CD4-positive, CD25-positive, alpha-beta regulatory T cell (primary cell): ENCODE measurements at regions not wholly inside any gene's neighbourhood (a gene's known extent, or its start where the extent isn't known, plus 50 kb on each side); places are given as distances from the start of the nearest gene placed in this dataset.

Experiments
- ATAC-seq, 2 donors: fragments of 150-1000 bp; cut with Tn5 transposase; one replicate each; pipeline ENCODE4 v1.10.0; 2021; ENCODE audit warnings: low read depth in 2 of 2, moderate number of reproducible peaks in 2 of 2, moderate library complexity in 1 of 2
- DNase-seq, 3 donors: peaks; one replicate each; pipeline versions ENCODE4 v3.0.0 to v3.0.0-alpha.2; 2012 to 2022; ENCODE audit warnings: mixed read lengths in 1 of 3
- H3K27ac ChIP-seq: one replicate; pipeline ENCODE4 v1.7.0; 2013; ENCODE audit warnings: mild to moderate bottlenecking, low read length; ENCODE audit not compliant: insufficient read depth, poor library complexity, severe bottlenecking
- H3K27me3 ChIP-seq: one replicate; pipeline ENCODE4 v1.7.0; 2013; ENCODE audit warnings: low read length; ENCODE audit not compliant: control insufficient read depth, insufficient read depth
- H3K36me3 ChIP-seq: one replicate; pipeline ENCODE4 v1.7.0; 2013; ENCODE audit warnings: mild to moderate bottlenecking, low read length, moderate library complexity; ENCODE audit not compliant: control insufficient read depth, insufficient read depth
- H3K4me1 ChIP-seq: 2 replicates; pipeline ENCODE4 v1.7.0; 2013; ENCODE audit warnings: mild to moderate bottlenecking, low read length; ENCODE audit not compliant: insufficient read depth, control insufficient read depth, poor library complexity, severe bottlenecking
- H3K4me3 ChIP-seq: one replicate; pipeline ENCODE4 v1.7.0; 2013; ENCODE audit warnings: low read depth, mild to moderate bottlenecking, low read length, moderate library complexity
- H3K9me3 ChIP-seq, 2 experiments: 1 replicate in 1 of 2; 2 replicates in 1 of 2; pipeline ENCODE4 v1.7.0; 2013; ENCODE audit warnings: low read length in 2 of 2, mild to moderate bottlenecking in 1 of 2, moderate library complexity in 1 of 2; ENCODE audit not compliant: control insufficient read depth in 2 of 2
- H3K27ac Mint-ChIP-seq, 3 donors: one replicate each; pipeline ENCODE4 v1.8.0; 2020 to 2022; ENCODE audit warnings: mild to moderate bottlenecking in 3 of 3, mixed read lengths in 3 of 3, moderate library complexity in 2 of 3
- H3K27me3 Mint-ChIP-seq: one replicate; pipeline ENCODE4 v1.8.0; 2022; ENCODE audit warnings: mild to moderate bottlenecking, mixed read lengths
- H3K36me3 Mint-ChIP-seq: one replicate; pipeline ENCODE4 v1.8.0; 2020; ENCODE audit warnings: mixed read lengths
- H3K4me1 Mint-ChIP-seq, 4 donors: one replicate each; pipeline ENCODE4 v1.8.0; 2020 to 2022; ENCODE audit warnings: mixed read lengths in 4 of 4, mild to moderate bottlenecking in 1 of 4
- H3K4me3 Mint-ChIP-seq, 4 donors: one replicate each; pipeline ENCODE4 v1.8.0; 2020 to 2022; ENCODE audit warnings: mild to moderate bottlenecking in 4 of 4, mixed read lengths in 4 of 4, moderate library complexity in 3 of 4
- H3K9me3 Mint-ChIP-seq, 7 donors: one replicate each; pipeline ENCODE4 v1.8.0; 2020 to 2022; ENCODE audit warnings: mixed read lengths in 7 of 7, mild to moderate bottlenecking in 3 of 7, moderate library complexity in 2 of 7

GRCh38 chr3:20861454-20861853, 675.4 kb upstream of the SGO1 start:
- Histone ChIP-seq H3K4me1 (no peaks in the 10 kb centered on the region), H3K9me3 (peaks cover 3 to 7% of the 10 kb centered on the region in 2 experiments), H3K4me3 (no peak overlapping the region), H3K27me3 (no peaks in the 10 kb centered on the region), H3K27ac (no peak overlapping the region), H3K36me3 (no peaks in the 10 kb centered on the region)
- H3K27ac Mint-ChIP-seq: no peak overlapping the region
- no peak overlapping the region for H3K4me3 Mint-ChIP-seq
- H3K27me3 Mint-ChIP-seq: no peaks in the 10 kb centered on the region
- no peaks in the 10 kb centered on the region for H3K4me1 Mint-ChIP-seq
- DNase-seq (no peak), ATAC-seq (no peak)
- H3K36me3 Mint-ChIP-seq: no peaks in the 10 kb centered on the region
- peaks cover 1 to 27% (median 14%) of the 10 kb centered on the region in 7 donors for H3K9me3 Mint-ChIP-seq

GRCh38 chr3:20857636-20858035, 671.6 kb upstream of the SGO1 start:
- Mint-ChIP-seq H3K36me3 (no peaks in the 10 kb centered on the region), H3K4me1 (no peaks in the 10 kb centered on the region), H3K9me3 (peaks cover 0 to 16% (median 4%) of the 10 kb centered on the region in 7 donors), H3K27me3 (no peaks in the 10 kb centered on the region), H3K4me3 (no peak overlapping the region), H3K27ac (no peak overlapping the region)
- no peaks in the 10 kb centered on the region for H3K36me3 ChIP-seq
- no peak for DNase-seq
- ATAC-seq: no peak
- no peaks in the 10 kb centered on the region for H3K4me1 ChIP-seq
- H3K4me3 ChIP-seq: no peak overlapping the region
- no peak overlapping the region for H3K27ac ChIP-seq
- peaks cover 0 to 3% of the 10 kb centered on the region in 2 experiments for H3K9me3 ChIP-seq
- no peaks in the 10 kb centered on the region for H3K27me3 ChIP-seq

- H3K27me3 ChIP-seq: no peaks in the 10 kb centered on the region
- Mint-ChIP-seq H3K27ac (no peak overlapping the region), H3K27me3 (no peaks in the 10 kb centered on the region), H3K36me3 (no peaks in the 10 kb centered on the region), H3K9me3 (peaks cover 0 to 7% (median 5%) of the 10 kb centered on the region in 7 donors), H3K4me1 (no peaks in the 10 kb centered on the region), H3K4me3 (no peak overlapping the region)
- no peaks in the 10 kb centered on the region for H3K4me1 ChIP-seq
- H3K9me3 ChIP-seq: no peaks in the 10 kb centered on the region
- H3K36me3 ChIP-seq: no peaks in the 10 kb centered on the region
- no peak overlapping the region for H3K4me3 ChIP-seq
- no peak overlapping the region for H3K27ac ChIP-seq
- DNase-seq: no peak
- no peak for ATAC-seq
Observed at GRCh38 chr3:20853890-20854289, 667.9 kb upstream of the SGO1 start.

- no peaks in the 10 kb centered on the region for H3K36me3 ChIP-seq
- Mint-ChIP-seq H3K27me3 (no peaks in the 10 kb centered on the region), H3K9me3 (peaks cover 2 to 6% (median 2%) of the 10 kb centered on the region in 7 donors), H3K4me1 (no peaks in the 10 kb centered on the region), H3K36me3 (no peaks in the 10 kb centered on the region), H3K4me3 (no peak overlapping the region), H3K27ac (no peak overlapping the region)
- no peaks in the 10 kb centered on the region for H3K4me1 ChIP-seq
- no peak overlapping the region for H3K27ac ChIP-seq
- no peak for ATAC-seq
- no peaks in the 10 kb centered on the region for H3K9me3 ChIP-seq
- DNase-seq: no peak
- no peak overlapping the region for H3K4me3 ChIP-seq
- H3K27me3 ChIP-seq: no peaks in the 10 kb centered on the region
Observed at GRCh38 chr3:20852712-20853111, 666.7 kb upstream of the SGO1 start.

GRCh38 chr3:20849975-20850374, 664.0 kb upstream of the SGO1 start:
- Mint-ChIP-seq H3K9me3 (peaks cover 0 to 8% (median 4%) of the 10 kb centered on the region in 7 donors), H3K4me1 (no peaks in the 10 kb centered on the region), H3K36me3 (no peaks in the 10 kb centered on the region), H3K4me3 (no peak overlapping the region), H3K27ac (no peak overlapping the region), H3K27me3 (no peaks in the 10 kb centered on the region)
- ATAC-seq (no peak), DNase-seq (no peak)
- Histone ChIP-seq H3K9me3 (no peaks in the 10 kb centered on the region), H3K27ac (no peak overlapping the region), H3K36me3 (no peaks in the 10 kb centered on the region), H3K4me3 (no peak overlapping the region), H3K4me1 (no peaks in the 10 kb centered on the region), H3K27me3 (no peaks in the 10 kb centered on the region)

GRCh38 chr3:20846832-20847231, 660.8 kb upstream of the SGO1 start:
- H3K4me1 ChIP-seq: no peaks in the 10 kb centered on the region
- H3K27me3 Mint-ChIP-seq: no peaks in the 10 kb centered on the region
- H3K4me3 Mint-ChIP-seq: no peak overlapping the region
- ATAC-seq: no peak
- H3K9me3 Mint-ChIP-seq: peaks cover 2 to 13% (median 6%) of the 10 kb centered on the region in 7 donors
- no peak overlapping the region for H3K27ac ChIP-seq
- H3K36me3 Mint-ChIP-seq: no peaks in the 10 kb centered on the region
- no peak overlapping the region for H3K4me3 ChIP-seq
- DNase-seq: no peak
- no peaks in the 10 kb centered on the region for H3K27me3 ChIP-seq
- H3K36me3 ChIP-seq: no peaks in the 10 kb centered on the region
- no peak overlapping the region for H3K27ac Mint-ChIP-seq
- H3K4me1 Mint-ChIP-seq: no peaks in the 10 kb centered on the region
- no peaks in the 10 kb centered on the region for H3K9me3 ChIP-seq

GRCh38 chr3:20846066-20846465, 660.1 kb upstream of the SGO1 start:
- Mint-ChIP-seq H3K36me3 (no peaks in the 10 kb centered on the region), H3K27ac (no peak overlapping the region), H3K27me3 (no peaks in the 10 kb centered on the region), H3K4me1 (no peaks in the 10 kb centered on the region), H3K9me3 (peaks cover 2 to 14% (median 7%) of the 10 kb centered on the region in 7 donors), H3K4me3 (no peak overlapping the region)
- Histone ChIP-seq H3K27ac (no peak overlapping the region), H3K4me3 (no peak overlapping the region), H3K27me3 (no peaks in the 10 kb centered on the region), H3K4me1 (no peaks in the 10 kb centered on the region), H3K36me3 (no peaks in the 10 kb centered on the region), H3K9me3 (no peaks in the 10 kb centered on the region)
- DNase-seq: no peak
- no peak for ATAC-seq

- peaks cover under 1 to 13% (median 7%) of the 10 kb centered on the region in 7 donors for H3K9me3 Mint-ChIP-seq
- Histone ChIP-seq H3K36me3 (no peaks in the 10 kb centered on the region), H3K27ac (no peak overlapping the region), H3K27me3 (no peaks in the 10 kb centered on the region), H3K9me3 (no peaks in the 10 kb centered on the region), H3K4me3 (no peak overlapping the region), H3K4me1 (no peaks in the 10 kb centered on the region)
- H3K4me3 Mint-ChIP-seq: no peak overlapping the region
- no peaks in the 10 kb centered on the region for H3K36me3 Mint-ChIP-seq
- DNase-seq (no peak), ATAC-seq (no peak)
- H3K4me1 Mint-ChIP-seq: no peaks in the 10 kb centered on the region
- no peaks in the 10 kb centered on the region for H3K27me3 Mint-ChIP-seq
- no peak overlapping the region for H3K27ac Mint-ChIP-seq
Observed at GRCh38 chr3:20844851-20845250, 658.8 kb upstream of the SGO1 start.
